T-helper 2 cell treated with Interferon-gamma antibody and Interleukin-4, amounts not matched to agents 5 μg/mL and 100 μg/mL, for 36 hours (primary cell): ENCODE measurements at regions not wholly inside any gene's neighbourhood (a gene's known extent, or its start where the extent isn't known, plus 50 kb on each side); places are given as distances from the start of the nearest gene placed in this dataset.
"Not testable (repeated sequence)": the region's sequence is repeated elsewhere in the genome, so short reads cannot be mapped to it uniquely, and the experiment has no call there.

Source experiments
- DNase-seq: peaks from one replicate; pipeline ENCODE4 v3.0.0; 2021; ENCODE audit warnings: low spot score
- H3K27ac Mint-ChIP-seq: one replicate; pipeline ENCODE4 v1.8.0; 2021; ENCODE audit warnings: mild to moderate bottlenecking, mixed read lengths
- H3K27me3 Mint-ChIP-seq: one replicate; pipeline ENCODE4 v1.8.0; 2021; ENCODE audit warnings: low read depth, mixed read lengths
- H3K36me3 Mint-ChIP-seq: one replicate; pipeline ENCODE4 v1.8.0; 2021; ENCODE audit warnings: low read depth, mixed read lengths
- H3K4me1 Mint-ChIP-seq: one replicate; pipeline ENCODE4 v1.8.0; 2021; ENCODE audit warnings: low read depth, mixed read lengths
- H3K4me3 Mint-ChIP-seq: one replicate; pipeline ENCODE4 v1.8.0; 2022; ENCODE audit warnings: mild to moderate bottlenecking, moderate library complexity, mixed read lengths
- H3K9me3 Mint-ChIP-seq: one replicate; pipeline ENCODE4 v1.8.0; 2021; ENCODE audit warnings: mixed read lengths

- DNase-seq = no peak
- Mint-ChIP-seq H3K4me1 (peaks cover 17% of the 10 kb centered on the region), H3K9me3 (peaks cover 28% of the 10 kb centered on the region), H3K4me3 (no peak overlapping the region), H3K27me3 (peaks cover 12% of the 10 kb centered on the region), H3K36me3 (peaks cover 4% of the 10 kb centered on the region), H3K27ac (no peak overlapping the region)
Measured at GRCh38 chr2:101583861-101584260, 108.9 kb upstream of the RFX8 start.

GRCh38 chr2:101581675-101582299 is 106.9 kb upstream of the RFX8 start:
- H3K4me3 Mint-ChIP-seq = no peak overlapping the region
- H3K27ac Mint-ChIP-seq = no peak overlapping the region

GRCh38 chr2:101580528-101580927 is 105.6 kb upstream of the RFX8 start:
- Mint-ChIP-seq H3K36me3 (peaks cover 8% of the 10 kb centered on the region), H3K27me3 (peaks cover 4% of the 10 kb centered on the region), H3K9me3 (peaks cover 15% of the 10 kb centered on the region), H3K4me1 (peaks cover 41% of the 10 kb centered on the region), H3K4me3 (no peak overlapping the region), H3K27ac (no peak overlapping the region)
- no peak for DNase-seq

More at GRCh38 chr2:101581675-101582299, 106.9 kb upstream of the RFX8 start:
- H3K4me1 Mint-ChIP-seq = peaks cover 32% of the 10 kb centered on the region
- peaks cover 8% of the 10 kb centered on the region for H3K36me3 Mint-ChIP-seq
- H3K9me3 Mint-ChIP-seq = peaks cover 15% of the 10 kb centered on the region
- peaks cover 8% of the 10 kb centered on the region for H3K27me3 Mint-ChIP-seq
- DNase-seq = no peak

- H3K27ac Mint-ChIP-seq = no peak overlapping the region
- H3K27me3 Mint-ChIP-seq = no peaks in the 10 kb centered on the region
- DNase-seq = no peak
- no peak overlapping the region for H3K4me3 Mint-ChIP-seq
- H3K9me3 Mint-ChIP-seq = peaks cover 4% of the 10 kb centered on the region
- H3K36me3 Mint-ChIP-seq = peaks cover 6% of the 10 kb centered on the region
- H3K4me1 Mint-ChIP-seq = peaks cover 37% of the 10 kb centered on the region
Measured at GRCh38 chr2:101578671-101579070, 103.8 kb upstream of the RFX8 start.

GRCh38 chr2:101578135-101578534 is 103.2 kb upstream of the RFX8 start:
- not testable (repeated sequence) for H3K4me3 Mint-ChIP-seq, H3K9me3 Mint-ChIP-seq, H3K36me3 Mint-ChIP-seq, DNase-seq, H3K27ac Mint-ChIP-seq, H3K27me3 Mint-ChIP-seq
- H3K4me1 Mint-ChIP-seq = peaks cover 38% of the 10 kb centered on the region

- DNase-seq = no peak
- peaks cover 7% of the 10 kb centered on the region for H3K9me3 Mint-ChIP-seq
- no peak overlapping the region for H3K27ac Mint-ChIP-seq
- peak overlapping the region; percentile 47 for H3K4me3 Mint-ChIP-seq
- H3K27me3 Mint-ChIP-seq = no peaks in the 10 kb centered on the region
- peaks cover 8% of the 10 kb centered on the region for H3K36me3 Mint-ChIP-seq
- peaks cover 41% of the 10 kb centered on the region for H3K4me1 Mint-ChIP-seq
Measured at GRCh38 chr2:101577173-101577572, 102.3 kb upstream of the RFX8 start.

GRCh38 chr2:101574622-101575021 is 99.7 kb upstream of the RFX8 start:
- DNase-seq = no peak
- peak overlapping the region; percentile 28 for H3K4me3 Mint-ChIP-seq
- peaks cover 5% of the 10 kb centered on the region for H3K9me3 Mint-ChIP-seq
- peaks cover 57% of the 10 kb centered on the region for H3K4me1 Mint-ChIP-seq
- peak overlapping the region; percentile 27 for H3K27ac Mint-ChIP-seq
- H3K27me3 Mint-ChIP-seq = peaks cover 2% of the 10 kb centered on the region
- H3K36me3 Mint-ChIP-seq = peaks cover 12% of the 10 kb centered on the region

GRCh38 chr2:101571951-101572350 is 97.0 kb upstream of the RFX8 start:
- Mint-ChIP-seq H3K4me1 (peaks cover 47% of the 10 kb centered on the region), H3K4me3 (no peak overlapping the region)

GRCh38 chr2:101569886-101570520 is 95.1 kb upstream of the RFX8 start:
- H3K27ac Mint-ChIP-seq = peak overlapping the region; percentile 94
- peak overlapping the region; percentile 79 for H3K4me3 Mint-ChIP-seq

More at GRCh38 chr2:101571951-101572350, 97.0 kb upstream of the RFX8 start:
- no peak for DNase-seq
- H3K36me3 Mint-ChIP-seq = peaks cover 8% of the 10 kb centered on the region
- no peak overlapping the region for H3K27ac Mint-ChIP-seq
- peaks cover 10% of the 10 kb centered on the region for H3K27me3 Mint-ChIP-seq
- H3K9me3 Mint-ChIP-seq = peaks cover 8% of the 10 kb centered on the region

GRCh38 chr2:101568969-101569368 is 94.1 kb upstream of the RFX8 start:
- Mint-ChIP-seq H3K27ac (no peak overlapping the region), H3K4me3 (no peak overlapping the region), H3K36me3 (peaks cover 8% of the 10 kb centered on the region), H3K4me1 (peaks cover 40% of the 10 kb centered on the region), H3K27me3 (peaks cover 16% of the 10 kb centered on the region), H3K9me3 (peaks cover 8% of the 10 kb centered on the region)
- no peak for DNase-seq

More at GRCh38 chr2:101569886-101570520, 95.1 kb upstream of the RFX8 start:
- peaks cover 8% of the 10 kb centered on the region for H3K9me3 Mint-ChIP-seq
- H3K4me1 Mint-ChIP-seq = peaks cover 43% of the 10 kb centered on the region
- peaks cover 16% of the 10 kb centered on the region for H3K27me3 Mint-ChIP-seq
- peaks cover 8% of the 10 kb centered on the region for H3K36me3 Mint-ChIP-seq
- no peak for DNase-seq

- no peak for DNase-seq
- H3K9me3 Mint-ChIP-seq = peaks cover 12% of the 10 kb centered on the region
- H3K4me1 Mint-ChIP-seq = peaks cover 48% of the 10 kb centered on the region
- peaks cover 16% of the 10 kb centered on the region for H3K27me3 Mint-ChIP-seq
- no peak overlapping the region for H3K4me3 Mint-ChIP-seq
- peaks cover 16% of the 10 kb centered on the region for H3K36me3 Mint-ChIP-seq
- H3K27ac Mint-ChIP-seq = no peak overlapping the region
Measured at GRCh38 chr2:101566632-101567228, 91.8 kb upstream of the RFX8 start.

GRCh38 chr2:101563849-101564248 is 88.9 kb upstream of the RFX8 start:
- DNase-seq = no peak
- peaks cover 38% of the 10 kb centered on the region for H3K4me1 Mint-ChIP-seq
- H3K27ac Mint-ChIP-seq = no peak overlapping the region
- H3K27me3 Mint-ChIP-seq = peaks cover 13% of the 10 kb centered on the region
- peaks cover 30% of the 10 kb centered on the region for H3K36me3 Mint-ChIP-seq
- H3K9me3 Mint-ChIP-seq = peaks cover 31% of the 10 kb centered on the region
- H3K4me3 Mint-ChIP-seq = no peak overlapping the region

GRCh38 chr2:101560780-101561315 is 85.9 kb upstream of the RFX8 start:
- Mint-ChIP-seq H3K36me3 (peaks cover 31% of the 10 kb centered on the region), H3K4me1 (peaks cover 28% of the 10 kb centered on the region)

GRCh38 chr2:101559551-101559950 is 84.6 kb upstream of the RFX8 start:
- H3K9me3 Mint-ChIP-seq = peaks cover 35% of the 10 kb centered on the region
- H3K27me3 Mint-ChIP-seq = no peaks in the 10 kb centered on the region
- no peak overlapping the region for H3K4me3 Mint-ChIP-seq
- H3K4me1 Mint-ChIP-seq = peaks cover 28% of the 10 kb centered on the region
- DNase-seq = no peak
- no peak overlapping the region for H3K27ac Mint-ChIP-seq
- peaks cover 31% of the 10 kb centered on the region for H3K36me3 Mint-ChIP-seq

More at GRCh38 chr2:101560780-101561315, 85.9 kb upstream of the RFX8 start:
- peak overlapping the region; percentile 88 for H3K27ac Mint-ChIP-seq
- H3K27me3 Mint-ChIP-seq = no peaks in the 10 kb centered on the region
- DNase-seq = no peak
- H3K4me3 Mint-ChIP-seq = peak overlapping the region; percentile 44
- peaks cover 35% of the 10 kb centered on the region for H3K9me3 Mint-ChIP-seq
